WTC11 (cell line): ENCODE measurements at regions not wholly inside any gene's neighbourhood (a gene's known extent, or its start where the extent isn't known, plus 50 kb on each side); places are given as distances from the start of the nearest gene placed in this dataset.

Experiments
- ATAC-seq: fragments of 200-7000 bp; cut with Tn5 transposase; 2 replicates; pipeline ENCODE4 v1.10.0; 2021; ENCODE audit warnings: mild to moderate bottlenecking, moderate library complexity
- CTCF ChIA-PET: fragments of 300-600 bp; sonication (Branson Sonifier 250); formaldehyde crosslinking; loops from one replicate; lab custom pipeline; 2021; ENCODE audit warnings: antibody characterized with exemption; lab: Charles Lee
- POLR2A ChIA-PET: fragments of 350-600 bp; sonication (Branson Sonifier 250); formaldehyde crosslinking; loops from one replicate; lab custom pipeline; 2021; ENCODE audit warnings: antibody characterized with exemption; lab: Charles Lee
- DNase-seq: peaks from one replicate; pipeline ENCODE4 v3.0.0; 2021; ENCODE audit warnings: low spot score
- H3K27ac Mint-ChIP-seq: 2 replicates; pipeline ENCODE4 v1.8.0; 2021; ENCODE audit warnings: mixed read lengths
- H3K27me3 Mint-ChIP-seq: 2 replicates; pipeline ENCODE4 v1.8.0; 2021; ENCODE audit warnings: low read depth, mild to moderate bottlenecking, moderate library complexity, mixed read lengths
- H3K36me3 Mint-ChIP-seq: 2 replicates; pipeline ENCODE4 v1.8.0; 2021; ENCODE audit warnings: mixed read lengths
- H3K4me1 Mint-ChIP-seq: 2 replicates; pipeline ENCODE4 v1.8.0; 2022; ENCODE audit warnings: mixed read lengths
- H3K4me3 Mint-ChIP-seq: 2 replicates; pipeline ENCODE4 v1.8.0; 2021; ENCODE audit warnings: mild to moderate bottlenecking, moderate library complexity, mixed read lengths
- H3K9me3 Mint-ChIP-seq: 2 replicates; pipeline ENCODE4 v1.8.0; 2021; ENCODE audit warnings: mixed read lengths
- AR ChIP-seq: fragments of 250-450 bp; sonication (Bioruptor Pico); IDR thresholded peaks from 2 replicates; pipeline ENCODE4 v1.9.0; 2021; ENCODE audit warnings: mild to moderate bottlenecking
- ATF3 ChIP-seq: sonication (generic); formaldehyde crosslinking; conservative IDR thresholded peaks from 2 replicates; pipeline ENCODE4 v1.8.1; 2022; ENCODE audit warnings: mild to moderate bottlenecking, missing genetic modification reagents
- CDX4 ChIP-seq: fragments of 250-450 bp; sonication (Bioruptor Pico); IDR thresholded peaks from 2 replicates; pipeline ENCODE4 v1.9.0; 2021; ENCODE audit warnings: moderate library complexity, mild to moderate bottlenecking, inconsistent platforms, borderline replicate concordance
- E2F5 ChIP-seq: sonication (generic); formaldehyde crosslinking; IDR thresholded peaks from 2 replicates; pipeline ENCODE4 v1.8.1; 2022; ENCODE audit warnings: mild to moderate bottlenecking, moderate library complexity, missing genetic modification reagents
- ESRRA ChIP-seq: sonication (generic); formaldehyde crosslinking; IDR thresholded peaks from 2 replicates; pipeline ENCODE4 v1.8.1; 2022; ENCODE audit warnings: mild to moderate bottlenecking, missing genetic modification reagents, borderline replicate concordance
- FOXJ3 ChIP-seq: sonication (generic); formaldehyde crosslinking; IDR thresholded peaks from 2 replicates; pipeline ENCODE4 v1.9.0; 2021; ENCODE audit warnings: missing genetic modification reagents, mild to moderate bottlenecking, borderline replicate concordance
- MLX ChIP-seq: sonication (generic); formaldehyde crosslinking; IDR thresholded peaks from 2 replicates; pipeline ENCODE4 v1.8.1; 2023; ENCODE audit warnings: mild to moderate bottlenecking, missing genetic modification reagents, moderate library complexity
- MXD4 ChIP-seq: fragments of 250-450 bp; sonication (Bioruptor Pico); IDR thresholded peaks from 2 replicates; pipeline ENCODE4 v1.8.0; 2021; ENCODE audit warnings: mild to moderate bottlenecking, moderate library complexity, borderline replicate concordance
- NR1H2 ChIP-seq: sonication (generic); formaldehyde crosslinking; IDR thresholded peaks from 2 replicates; pipeline ENCODE4 v1.9.0; 2021; ENCODE audit warnings: mild to moderate bottlenecking, moderate library complexity, missing genetic modification reagents
- NR2C2 ChIP-seq: sonication (generic); formaldehyde crosslinking; IDR thresholded peaks from 2 replicates; pipeline ENCODE4 v1.8.0; 2022; ENCODE audit warnings: mild to moderate bottlenecking, missing genetic modification reagents
- OVOL2 ChIP-seq: fragments of 250-450 bp; sonication (Bioruptor Pico); IDR thresholded peaks from 2 replicates; pipeline ENCODE4 v1.9.0; 2021; ENCODE audit warnings: mild to moderate bottlenecking, borderline replicate concordance
- PRRX2 ChIP-seq: fragments of 250-450 bp; sonication (Bioruptor Pico); IDR thresholded peaks from 2 replicates; pipeline ENCODE4 v1.8.0; 2021; ENCODE audit warnings: mild to moderate bottlenecking
- RELA ChIP-seq: sonication (generic); formaldehyde crosslinking; IDR thresholded peaks from 2 replicates; pipeline ENCODE4 v1.8.1; 2022; ENCODE audit warnings: missing genetic modification reagents, mild to moderate bottlenecking, borderline replicate concordance
- SOX15 ChIP-seq: fragments of 250-450 bp; sonication (Bioruptor Pico); IDR thresholded peaks from 2 replicates; pipeline ENCODE4 v1.9.0; 2021; ENCODE audit warnings: mild to moderate bottlenecking
- TCF7 ChIP-seq: sonication (generic); formaldehyde crosslinking; IDR thresholded peaks from 2 replicates; pipeline ENCODE4 v1.8.0; 2022; ENCODE audit warnings: mild to moderate bottlenecking, low read depth, missing genetic modification reagents, moderate library complexity
- TP53 ChIP-seq: sonication (generic); formaldehyde crosslinking; IDR thresholded peaks from 2 replicates; pipeline ENCODE4 v1.8.1; 2023; ENCODE audit warnings: mild to moderate bottlenecking, missing genetic modification reagents
- ZBTB21 ChIP-seq: sonication (generic); formaldehyde crosslinking; IDR thresholded peaks from 2 replicates; pipeline ENCODE4 v1.8.1; 2023; ENCODE audit warnings: mild to moderate bottlenecking, missing genetic modification reagents, borderline replicate concordance
- ZMAT4 ChIP-seq: fragments of 250-450 bp; sonication (Bioruptor Pico); IDR thresholded peaks from 2 replicates; pipeline ENCODE4 v1.9.0; 2021; ENCODE audit warnings: mild to moderate bottlenecking
- ZNF219 ChIP-seq: sonication (generic); formaldehyde crosslinking; IDR thresholded peaks from 2 replicates; pipeline ENCODE4 v1.8.0; 2023; ENCODE audit warnings: missing genetic modification reagents, mild to moderate bottlenecking, borderline replicate concordance
- ZNF232 ChIP-seq: sonication (generic); formaldehyde crosslinking; IDR thresholded peaks from 2 replicates; pipeline ENCODE4 v1.8.0; 2022; ENCODE audit warnings: mild to moderate bottlenecking, missing genetic modification reagents
- ZNF263 ChIP-seq: sonication (generic); formaldehyde crosslinking; IDR thresholded peaks from 2 replicates; pipeline ENCODE4 v1.8.1; 2022; ENCODE audit warnings: low read depth, mild to moderate bottlenecking, moderate library complexity, missing genetic modification reagents
- ZNF416 ChIP-seq: fragments of 250-450 bp; sonication (Bioruptor Pico); IDR thresholded peaks from 2 replicates; pipeline ENCODE4 v1.9.0; 2021; ENCODE audit warnings: mild to moderate bottlenecking, inconsistent platforms
- TF ChIP-seq, protein P1 (sequence below): sonication (generic); formaldehyde crosslinking; IDR thresholded peaks from 2 replicates; pipeline ENCODE4 v1.8.1; 2022; ENCODE audit warnings: mild to moderate bottlenecking, missing genetic modification reagents, moderate library complexity, borderline replicate concordance

GRCh38 chr4:174402470-174403176 is 118.9 kb downstream of the CEP44 start:
- TF ChIP-seq ZNF263 (no peak), E2F5 (no peak), ZBTB21 (CRISPR knock-in tag) (no peak), SOX15 (CRISPR knock-in tag) (no peak), NR2C2 (CRISPR knock-in tag) (no peak), ZNF416 (CRISPR knock-in tag) (no peak), FOXJ3 (CRISPR knock-in tag) (no peak), AR (CRISPR knock-in tag) (no peak)
- TF ChIP-seq, all 79 proteins: peak for 0
- POLR2A ChIA-PET = no interaction called here

DNA sequence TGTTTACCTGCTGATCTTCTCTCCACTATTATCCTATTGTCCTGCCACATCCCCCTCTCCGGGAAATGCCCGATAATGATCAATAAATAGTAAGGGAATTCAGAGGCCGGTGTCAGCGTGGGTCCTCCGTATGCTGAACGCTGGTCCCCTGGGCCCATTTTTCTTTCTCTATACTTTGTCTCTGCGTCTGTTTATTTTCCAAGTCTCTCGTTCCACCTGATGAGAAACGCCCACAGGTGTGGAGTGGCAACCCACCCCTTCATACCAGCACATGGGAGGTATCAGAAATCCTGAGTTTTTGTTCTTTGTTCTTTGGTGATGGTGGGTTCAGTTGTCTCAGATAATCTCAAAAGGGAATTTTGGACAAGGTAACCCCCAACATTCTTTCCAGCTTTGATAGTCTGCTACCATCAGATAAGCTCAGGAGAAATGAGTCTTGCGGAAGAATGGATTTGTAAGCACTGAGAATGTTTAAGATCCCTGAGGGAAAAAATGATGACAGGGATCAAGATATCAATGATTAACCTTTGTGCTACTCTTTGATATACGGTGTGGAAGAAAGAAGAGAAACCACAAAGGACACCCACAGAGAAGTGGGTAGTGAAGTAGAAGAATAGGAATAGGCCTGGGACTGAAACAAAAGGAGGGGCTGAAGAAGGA is 117.9 kb downstream of the CEP44 start:
- Mint-ChIP-seq H3K36me3 (no peaks in the 10 kb centered on the region), H3K9me3 (no peaks in the 10 kb centered on the region), H3K27me3 (peaks cover 5% of the 10 kb centered on the region; the same call in 1 of the 2 replicates), H3K4me3 (no peak overlapping the region), H3K27ac (no peak overlapping the region), H3K4me1 (peaks cover 48% of the 10 kb centered on the region)
- DNase-seq = no peak
- ChIA-PET POLR2A (no interaction called here), CTCF (no interaction called here)
- no peak for ATAC-seq
- TF ChIP-seq CDX4 (CRISPR knock-in tag) (no peak), ZNF416 (CRISPR knock-in tag) (no peak), ZNF232 (CRISPR knock-in tag) (no peak), RELA (CRISPR knock-in tag) (no peak), OVOL2 (CRISPR knock-in tag) (no peak), ZMAT4 (CRISPR knock-in tag) (no peak), MXD4 (no peak), TCF7 (CRISPR knock-in tag) (no peak), ATF3 (CRISPR knock-in tag) (no peak), ESRRA (CRISPR knock-in tag) (no peak), TP53 (CRISPR knock-in tag) (no peak), NR1H2 (CRISPR knock-in tag) (no peak), MLX (CRISPR knock-in tag) (no peak), ZNF219 (CRISPR knock-in tag) (no peak), PRRX2 (CRISPR knock-in tag) (no peak)
- TF ChIP-seq, protein P1, sequence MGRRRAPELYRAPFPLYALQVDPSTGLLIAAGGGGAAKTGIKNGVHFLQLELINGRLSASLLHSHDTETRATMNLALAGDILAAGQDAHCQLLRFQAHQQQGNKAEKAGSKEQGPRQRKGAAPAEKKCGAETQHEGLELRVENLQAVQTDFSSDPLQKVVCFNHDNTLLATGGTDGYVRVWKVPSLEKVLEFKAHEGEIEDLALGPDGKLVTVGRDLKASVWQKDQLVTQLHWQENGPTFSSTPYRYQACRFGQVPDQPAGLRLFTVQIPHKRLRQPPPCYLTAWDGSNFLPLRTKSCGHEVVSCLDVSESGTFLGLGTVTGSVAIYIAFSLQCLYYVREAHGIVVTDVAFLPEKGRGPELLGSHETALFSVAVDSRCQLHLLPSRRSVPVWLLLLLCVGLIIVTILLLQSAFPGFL (CRISPR knock-in tag) = no peak

More at GRCh38 chr4:174402470-174403176, 118.9 kb downstream of the CEP44 start:
- Mint-ChIP-seq H3K4me3 (no peak overlapping the region), H3K27me3 (peaks cover 5% of the 10 kb centered on the region; the same call in 1 of the 2 replicates), H3K9me3 (no peaks in the 10 kb centered on the region), H3K36me3 (no peaks in the 10 kb centered on the region), H3K27ac (no peak overlapping the region), H3K4me1 (peaks cover 48% of the 10 kb centered on the region)
- CTCF ChIA-PET = no interaction called here
- ATAC-seq = peak; percentile 69
- no peak for DNase-seq
